ENCODE measurements at regions not wholly inside any gene's neighbourhood (a gene's known extent, or its start where the extent isn't known, plus 50 kb on each side); places are given as distances from the start of the nearest gene placed in this dataset.
"Not testable (repeated sequence)": the region's sequence is repeated elsewhere in the genome, so short reads cannot be mapped to it uniquely, and the experiment has no call there.

- no peak overlapping the region for H3K27ac Mint-ChIP-seq
- no peak for TF ChIP-seq CTCF (IDR thresholded peaks at IDR 0.05; ENCODE audit: unreplicated experiment)
- H3K4me1 Mint-ChIP-seq (ENCODE audit: low read depth): peaks cover 5% of the 10 kb centered on the region
- H3K36me3 Mint-ChIP-seq (ENCODE audit: insufficient read depth): no peaks in the 10 kb centered on the region
- DNase-seq (ENCODE audit: low spot score, unreplicated experiment): no peak
- no peaks in the 10 kb centered on the region for H3K27me3 Mint-ChIP-seq
- no peak overlapping the region for H3K4me3 Mint-ChIP-seq (ENCODE audit: low read depth)
- H3K9me3 Mint-ChIP-seq (ENCODE audit: low read depth): no peaks in the 10 kb centered on the region
Measured at GRCh38 chr1:188022661-188023060, 1193.9 kb downstream of the PLA2G4A start.

GRCh38 chr1:188023206-188023605 is 1194.5 kb downstream of the PLA2G4A start:
- no peaks in the 10 kb centered on the region for H3K9me3 Mint-ChIP-seq (ENCODE audit: low read depth)
- no peak overlapping the region for H3K27ac Mint-ChIP-seq
- DNase-seq (ENCODE audit: low spot score, unreplicated experiment): no peak
- no peaks in the 10 kb centered on the region for H3K36me3 Mint-ChIP-seq (ENCODE audit: insufficient read depth)
- TF ChIP-seq CTCF (IDR thresholded peaks at IDR 0.05; ENCODE audit: unreplicated experiment): no peak
- peaks cover 7% of the 10 kb centered on the region for H3K4me1 Mint-ChIP-seq (ENCODE audit: low read depth)
- no peaks in the 10 kb centered on the region for H3K27me3 Mint-ChIP-seq
- H3K4me3 Mint-ChIP-seq (ENCODE audit: low read depth): no peak overlapping the region

GRCh38 chr1:188027613-188028012 is 1198.9 kb downstream of the PLA2G4A start:
- H3K27me3 Mint-ChIP-seq: no peaks in the 10 kb centered on the region
- DNase-seq (ENCODE audit: low spot score, unreplicated experiment): no peak
- no peak overlapping the region for H3K4me3 Mint-ChIP-seq (ENCODE audit: low read depth)
- no peaks in the 10 kb centered on the region for H3K9me3 Mint-ChIP-seq (ENCODE audit: low read depth)
- TF ChIP-seq CTCF (IDR thresholded peaks at IDR 0.05; ENCODE audit: unreplicated experiment): no peak
- H3K27ac Mint-ChIP-seq: no peak overlapping the region
- peaks cover 7% of the 10 kb centered on the region for H3K4me1 Mint-ChIP-seq (ENCODE audit: low read depth)
- H3K36me3 Mint-ChIP-seq (ENCODE audit: insufficient read depth): no peaks in the 10 kb centered on the region

GRCh38 chr1:188037572-188037971 is 1208.8 kb downstream of the PLA2G4A start:
- H3K27me3 Mint-ChIP-seq; H3K4me3 Mint-ChIP-seq (ENCODE audit: low read depth); H3K27ac Mint-ChIP-seq; H3K36me3 Mint-ChIP-seq (ENCODE audit: insufficient read depth); DNase-seq (ENCODE audit: low spot score, unreplicated experiment); H3K4me1 Mint-ChIP-seq (ENCODE audit: low read depth): not testable (repeated sequence)
- peaks cover 12% of the 10 kb centered on the region for H3K9me3 Mint-ChIP-seq (ENCODE audit: low read depth)

- no peak overlapping the region for H3K27ac Mint-ChIP-seq
Measured at GRCh38 chr1:188043536-188044245, 1214.9 kb downstream of the PLA2G4A start.

More at GRCh38 chr1:188043536-188044245, 1214.9 kb downstream of the PLA2G4A start:
- Mint-ChIP-seq H3K9me3 (ENCODE audit: low read depth) (no peaks in the 10 kb centered on the region), H3K27me3 (no peaks in the 10 kb centered on the region), H3K4me1 (ENCODE audit: low read depth) (no peaks in the 10 kb centered on the region), H3K4me3 (ENCODE audit: low read depth) (no peak overlapping the region), H3K36me3 (ENCODE audit: insufficient read depth) (no peaks in the 10 kb centered on the region)
- DNase-seq (ENCODE audit: low spot score, unreplicated experiment): no peak
- no peak for TF ChIP-seq CTCF (IDR thresholded peaks at IDR 0.05; ENCODE audit: unreplicated experiment)

Data from progenitor cell of endocrine pancreas (in vitro differentiated cells).